Activated T-helper 9 cell treated with anti-CD3 and anti-CD28 coated beads, Interleukin-2, amount 50 U/mL, for 16 hours (primary cell): ENCODE measurements at regions not wholly inside any gene's neighbourhood (a gene's known extent, or its start where the extent isn't known, plus 50 kb on each side); places are given as distances from the start of the nearest gene placed in this dataset.
"Not testable (repeated sequence)": the region's sequence is repeated elsewhere in the genome, so short reads cannot be mapped to it uniquely, and the experiment has no call there.

ENCODE experiments used
- DNase-seq: peaks from one replicate; pipeline ENCODE4 v3.0.0-alpha.2; 2020; ENCODE audit warnings: low read depth

DNA sequence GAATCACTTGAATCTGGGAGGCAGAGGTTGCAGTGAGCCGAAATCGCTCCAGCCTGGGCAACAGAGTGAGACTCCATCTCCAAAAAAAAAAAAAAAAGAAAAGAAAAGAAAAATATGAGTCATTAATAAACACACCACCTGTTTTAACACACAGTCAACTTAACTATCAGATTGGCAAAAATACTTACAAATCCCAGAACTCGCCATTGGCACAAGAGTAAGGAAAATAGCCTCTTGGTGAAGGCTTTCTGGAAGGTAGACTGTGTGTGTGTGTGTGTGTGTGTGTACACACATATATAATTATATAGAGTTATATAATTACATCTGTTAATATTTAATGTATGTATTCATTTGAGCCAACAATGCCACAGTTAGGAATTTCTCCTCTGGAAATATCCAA, 63.7 kb upstream of the UXS1 start:
- DNase-seq: no peak

DNA sequence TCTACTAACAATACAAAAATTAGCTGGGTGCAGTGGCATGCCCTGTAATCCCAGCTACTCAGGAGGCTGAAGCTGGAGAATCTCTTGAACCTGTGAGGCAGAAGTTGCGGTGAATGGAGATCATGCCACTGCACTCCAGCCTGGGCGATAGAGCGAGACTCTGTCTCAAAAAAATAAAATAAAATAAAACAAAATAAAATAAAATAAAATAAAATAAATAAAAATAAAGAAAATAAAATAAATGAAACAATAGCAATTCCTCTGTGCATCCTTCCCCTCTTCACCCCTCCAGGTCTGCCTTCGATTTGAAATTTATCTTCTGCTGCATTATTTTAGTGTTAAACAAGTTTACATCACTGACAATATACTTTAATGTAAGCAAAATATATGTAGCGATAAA, 63.0 kb upstream of the UXS1 start:
- DNase-seq: no peak

DNA sequence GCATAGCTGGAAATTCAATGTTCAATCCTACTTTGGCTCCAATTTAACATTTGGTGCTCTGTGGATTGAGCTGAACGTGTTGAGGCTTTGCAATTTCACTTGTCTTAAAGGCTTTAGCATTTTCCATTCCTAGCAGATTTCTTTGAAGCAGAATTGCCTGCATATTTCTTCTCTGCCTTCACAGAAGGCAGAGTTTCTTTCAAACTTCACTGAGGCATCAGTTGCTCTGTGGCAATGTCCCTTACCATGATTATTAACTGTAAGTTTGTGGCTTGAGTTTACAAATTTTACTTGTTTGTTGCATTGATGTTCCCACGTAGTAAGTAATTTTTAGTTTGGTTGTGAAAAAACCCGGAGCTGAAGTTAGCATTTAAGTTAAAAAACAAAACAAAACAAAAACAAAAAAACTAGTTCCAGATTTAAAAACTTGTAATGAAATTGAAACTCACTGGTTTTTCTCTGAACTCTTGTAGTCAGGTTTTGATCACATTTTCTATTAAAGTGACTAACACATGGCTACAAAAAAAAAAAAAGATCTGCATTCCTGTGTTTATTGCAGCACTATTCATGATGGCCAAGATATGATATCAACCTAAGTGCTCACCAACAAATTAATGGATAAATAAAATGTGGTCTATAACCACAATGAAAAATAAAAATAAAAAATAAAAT, 55.2 kb upstream of the UXS1 start:
- DNase-seq: not testable (repeated sequence)

DNA sequence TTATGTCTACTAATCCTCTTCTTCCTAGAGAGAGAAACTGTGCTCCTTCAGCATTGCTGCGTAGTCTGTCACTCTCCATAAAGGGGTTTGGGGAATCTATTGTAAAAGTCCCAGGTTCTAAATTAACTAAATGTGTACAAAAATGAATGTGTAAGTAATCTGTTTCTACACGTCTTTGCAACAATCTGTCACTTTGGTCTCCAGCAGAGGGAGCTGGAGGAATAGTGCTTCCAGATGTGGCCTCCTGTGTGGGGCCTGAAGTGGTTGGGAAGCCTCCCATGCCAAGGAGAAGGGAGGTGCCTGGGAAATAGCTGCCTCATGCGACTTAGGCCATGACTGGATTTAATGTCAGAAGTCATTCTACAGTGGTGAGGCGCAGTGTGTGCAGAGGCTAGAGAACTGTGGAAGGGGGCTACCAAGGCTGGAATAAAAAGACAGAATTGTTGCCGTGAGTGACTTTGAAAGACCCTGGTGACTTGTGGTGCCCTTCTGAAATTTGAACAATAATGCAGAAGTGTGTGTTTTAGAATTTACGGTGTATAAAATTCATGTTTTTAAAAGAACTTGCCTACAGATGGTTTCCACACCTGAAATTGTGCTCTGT, 54.5 kb upstream of the UXS1 start:
- DNase-seq: not testable (repeated sequence)
